GM23338 (cell line): ENCODE measurements at regions not wholly inside any gene's neighbourhood (a gene's known extent, or its start where the extent isn't known, plus 50 kb on each side); places are given as distances from the start of the nearest gene placed in this dataset.
A peak's percentile ranks its signal among the peaks of the same experiment; 100 is the strongest.

Source experiments
- ATAC-seq: fragments of 200-7000 bp; cut with Tn5 transposase; 3 replicates; pipeline ENCODE4 v1.9.1; 2020
- DNase-seq: peaks from one replicate; pipeline ENCODE4 v3.0.0-alpha.2; 2015; ENCODE audit warnings: low spot score
- H2AFZ ChIP-seq: fragments of 200-600 bp; sonication (generic); 2 replicates; pipeline ENCODE4 v1.8.0; 2016; ENCODE audit warnings: antibody characterized with exemption, mild to moderate bottlenecking, moderate library complexity
- H3F3A ChIP-seq: fragments of 200-600 bp; sonication (generic); replicated peaks from 2 replicates; pipeline ENCODE4 v1.8.0; 2017; ENCODE audit warnings: antibody characterized with exemption, mixed run types, low read depth
- H3K27ac ChIP-seq: fragments of 200-600 bp; sonication (generic); 2 replicates; pipeline ENCODE4 v1.6.1; 2016; ENCODE audit warnings: low read depth
- H3K27me3 ChIP-seq: fragments of 200-600 bp; sonication (generic); 2 replicates; pipeline ENCODE4 v1.8.0; 2016; ENCODE audit warnings: mild to moderate bottlenecking, mixed run types, moderate library complexity; ENCODE audit not compliant: insufficient read depth
- H3K36me3 ChIP-seq: fragments of 200-600 bp; sonication (generic); 2 replicates; pipeline ENCODE4 v1.8.0; 2016; ENCODE audit warnings: mild to moderate bottlenecking; ENCODE audit not compliant: insufficient read depth
- H3K4me1 ChIP-seq: fragments of 200-600 bp; sonication (generic); 2 replicates; pipeline ENCODE4 v1.8.0; 2016; ENCODE audit warnings: mild to moderate bottlenecking, moderate library complexity; ENCODE audit not compliant: insufficient read depth
- H3K4me2 ChIP-seq: fragments of 200-600 bp; sonication (generic); 2 replicates; pipeline ENCODE4 v1.7.1; 2017; ENCODE audit warnings: mixed run types
- H3K4me3 ChIP-seq: fragments of 200-600 bp; sonication (generic); 2 replicates; pipeline ENCODE4 v1.6.1; 2016; ENCODE audit warnings: mixed run types
- H3K79me2 ChIP-seq: fragments of 200-600 bp; sonication (generic); replicated peaks from 2 replicates; pipeline ENCODE4 v1.8.0; 2017; ENCODE audit warnings: mild to moderate bottlenecking; ENCODE audit not compliant: insufficient read depth
- H3K9me2 ChIP-seq: fragments of 200-600 bp; sonication (generic); 2 replicates; pipeline ENCODE4 v1.8.0; 2017; ENCODE audit not compliant: insufficient read depth
- H4K20me1 ChIP-seq: fragments of 200-600 bp; sonication (generic); replicated peaks from 2 replicates; pipeline ENCODE4 v1.8.0; 2017; ENCODE audit warnings: mild to moderate bottlenecking; ENCODE audit not compliant: insufficient read depth
- H3K27ac Mint-ChIP-seq: 2 replicates; pipeline ENCODE4 v1.8.0; 2020; ENCODE audit warnings: inconsistent platforms, mild to moderate bottlenecking, moderate library complexity, mixed read lengths
- H3K27me3 Mint-ChIP-seq: 3 replicates; pipeline ENCODE4 v1.8.0; 2022; ENCODE audit warnings: low read depth, mild to moderate bottlenecking, moderate library complexity, mixed read lengths, inconsistent platforms; ENCODE audit not compliant: insufficient read depth, poor library complexity
- H3K36me3 Mint-ChIP-seq: 3 replicates; pipeline ENCODE4 v1.8.0; 2021; ENCODE audit warnings: low read depth, mild to moderate bottlenecking, inconsistent platforms, moderate library complexity, mixed read lengths
- H3K4me1 Mint-ChIP-seq: 3 replicates; pipeline ENCODE4 v1.8.0; 2020; ENCODE audit warnings: mild to moderate bottlenecking, inconsistent platforms, mixed read lengths
- H3K4me3 Mint-ChIP-seq: 3 replicates; pipeline ENCODE4 v1.8.0; 2021; ENCODE audit warnings: moderate library complexity, mild to moderate bottlenecking, inconsistent platforms, mixed read lengths
- H3K9me3 Mint-ChIP-seq: 3 replicates; pipeline ENCODE4 v1.8.0; 2020; ENCODE audit warnings: moderate library complexity, mild to moderate bottlenecking, inconsistent platforms, mixed read lengths
- CREB1 ChIP-seq: fragments of 250-450 bp; sonication (Bioruptor Pico); IDR thresholded peaks from 2 replicates; pipeline ENCODE4 v1.5.0; 2020; ENCODE audit warnings: low read depth, mild to moderate bottlenecking, moderate library complexity
- EZH2 ChIP-seq: fragments of 200-600 bp; sonication (generic); IDR thresholded peaks from one replicate; pipeline ENCODE4 v1.8.0; 2017; ENCODE audit warnings: antibody characterized with exemption, mild to moderate bottlenecking, low read depth; ENCODE audit not compliant: unreplicated experiment
- EZH2phosphoT487 ChIP-seq: fragments of 200-600 bp; sonication (generic); IDR thresholded peaks from one replicate; pipeline ENCODE4 v1.8.1; 2018; ENCODE audit warnings: antibody characterized with exemption; ENCODE audit not compliant: unreplicated experiment
- JUNB ChIP-seq: IDR thresholded peaks from one replicate; pipeline ENCODE4 v1.6.1; 2016; ENCODE audit warnings: antibody characterized with exemption; ENCODE audit not compliant: unreplicated experiment
- NANOG ChIP-seq: IDR thresholded peaks from 2 replicates; pipeline ENCODE4 v1.6.1; 2016; ENCODE audit warnings: antibody characterized with exemption, borderline replicate concordance
- POLR2AphosphoS5 ChIP-seq: IDR thresholded peaks from 2 replicates; pipeline ENCODE4 v1.6.1; 2016; ENCODE audit warnings: antibody characterized with exemption, low read depth
- REST ChIP-seq: IDR thresholded peaks from one replicate; pipeline ENCODE4 v1.6.1; 2018; ENCODE audit warnings: antibody characterized with exemption; ENCODE audit not compliant: unreplicated experiment
- STAT1 ChIP-seq: IDR thresholded peaks from one replicate; pipeline ENCODE4 v1.6.1; 2016; ENCODE audit warnings: antibody characterized with exemption; ENCODE audit not compliant: unreplicated experiment
- ZNF114 ChIP-seq: fragments of 250-450 bp; sonication (Bioruptor Pico); IDR thresholded peaks from 2 replicates; pipeline ENCODE4 v1.5.0; 2020; ENCODE audit warnings: mild to moderate bottlenecking, moderate library complexity
- ZNF331 ChIP-seq: fragments of 250-450 bp; sonication (Bioruptor Pico); IDR thresholded peaks from 2 replicates; pipeline ENCODE4 v1.5.0; 2020; ENCODE audit warnings: low read depth, mild to moderate bottlenecking, moderate library complexity
- TF ChIP-seq, protein P1 (sequence below), 2 experiments: fragments of 200-600 bp in 1 of 2; sonication (generic) in 1 of 2; conservative IDR thresholded peaks; 2 replicates each; pipeline versions ENCODE4 v1.5.1 to v1.6.1; 2016 to 2017; ENCODE audit warnings: antibody characterized with exemption in 2 of 2, low read depth in 2 of 2, mild to moderate bottlenecking in 2 of 2, moderate library complexity in 1 of 2
- TF ChIP-seq, protein P2 (sequence below): IDR thresholded peaks from 2 replicates; pipeline ENCODE4 v1.6.1; 2016; ENCODE audit warnings: antibody characterized with exemption
- TF ChIP-seq, protein P3 (sequence below): fragments of 250-450 bp; sonication (Bioruptor Pico); IDR thresholded peaks from 2 replicates; pipeline ENCODE4 v1.5.0; 2020; ENCODE audit warnings: mild to moderate bottlenecking, moderate library complexity

DNA sequence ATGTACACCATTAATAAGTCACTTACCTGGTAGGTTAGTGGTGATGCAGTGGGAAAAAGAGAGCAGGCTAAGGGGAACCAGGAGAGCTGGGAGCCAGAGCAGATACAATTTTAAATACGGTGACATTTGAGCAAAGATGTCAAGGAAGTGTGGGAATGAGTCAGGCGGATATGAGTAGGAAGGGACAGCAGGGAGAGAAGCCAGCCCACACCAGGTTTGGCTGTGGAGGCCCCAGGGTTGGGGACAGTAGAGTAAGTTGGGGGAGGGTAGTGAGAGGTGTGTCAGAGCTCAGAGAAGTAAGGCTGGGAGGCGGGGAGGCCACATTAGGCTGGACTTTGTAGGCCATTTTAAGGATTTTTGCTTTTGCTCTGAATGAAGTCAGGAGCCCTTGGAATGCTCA is 482.0 kb downstream of the DISC1 start:
- Histone ChIP-seq H3K4me1 (peaks cover 50% of the 10 kb centered on the region), H3K36me3 (no peaks in the 10 kb centered on the region), H3F3A (0 out of 2 replicates have a peak, but pooled peaks cover 6% of the 10 kb centered on the region), H2AFZ (0 out of 2 replicates have a peak overlapping the region, but pooled peaks have one; percentile 60), H3K79me2 (no peaks in the 10 kb centered on the region), H4K20me1 (no peaks in the 10 kb centered on the region), H3K27me3 (no peaks in the 10 kb centered on the region), H3K4me2 (peak overlapping the region; percentile 0), H3K9me2 (peaks cover 8% of the 10 kb centered on the region; the same call in 1 of the 2 replicates), H3K27ac (no peak overlapping the region), H3K4me3 (no peak overlapping the region)
- ATAC-seq (no peak), DNase-seq (no peak)
- Mint-ChIP-seq H3K27me3 (no peaks in the 10 kb centered on the region), H3K4me3 (peak overlapping the region; percentile 16; the same call in 2 of the 3 replicates), H3K36me3 (no peaks in the 10 kb centered on the region; the same call in 2 of the 3 replicates), H3K4me1 (peaks cover 56% of the 10 kb centered on the region), H3K27ac (no peak overlapping the region; the same call in 1 of the 2 replicates), H3K9me3 (no peaks in the 10 kb centered on the region)
- TF ChIP-seq JUNB (no peak), STAT1 (no peak), REST (no peak), EZH2 (no peak), CREB1 (no peak), NANOG (no peak), ZNF331 (CRISPR knock-in tag) (no peak), POLR2AphosphoS5 (no peak), ZNF114 (CRISPR knock-in tag) (no peak), EZH2phosphoT487 (no peak)
- TF ChIP-seq, protein P1, sequence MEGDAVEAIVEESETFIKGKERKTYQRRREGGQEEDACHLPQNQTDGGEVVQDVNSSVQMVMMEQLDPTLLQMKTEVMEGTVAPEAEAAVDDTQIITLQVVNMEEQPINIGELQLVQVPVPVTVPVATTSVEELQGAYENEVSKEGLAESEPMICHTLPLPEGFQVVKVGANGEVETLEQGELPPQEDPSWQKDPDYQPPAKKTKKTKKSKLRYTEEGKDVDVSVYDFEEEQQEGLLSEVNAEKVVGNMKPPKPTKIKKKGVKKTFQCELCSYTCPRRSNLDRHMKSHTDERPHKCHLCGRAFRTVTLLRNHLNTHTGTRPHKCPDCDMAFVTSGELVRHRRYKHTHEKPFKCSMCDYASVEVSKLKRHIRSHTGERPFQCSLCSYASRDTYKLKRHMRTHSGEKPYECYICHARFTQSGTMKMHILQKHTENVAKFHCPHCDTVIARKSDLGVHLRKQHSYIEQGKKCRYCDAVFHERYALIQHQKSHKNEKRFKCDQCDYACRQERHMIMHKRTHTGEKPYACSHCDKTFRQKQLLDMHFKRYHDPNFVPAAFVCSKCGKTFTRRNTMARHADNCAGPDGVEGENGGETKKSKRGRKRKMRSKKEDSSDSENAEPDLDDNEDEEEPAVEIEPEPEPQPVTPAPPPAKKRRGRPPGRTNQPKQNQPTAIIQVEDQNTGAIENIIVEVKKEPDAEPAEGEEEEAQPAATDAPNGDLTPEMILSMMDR (conservative IDR thresholded peaks at IDR 0.05; ENCODE audit: low read depth in 2 of 2): no peak
- TF ChIP-seq, protein P2, sequence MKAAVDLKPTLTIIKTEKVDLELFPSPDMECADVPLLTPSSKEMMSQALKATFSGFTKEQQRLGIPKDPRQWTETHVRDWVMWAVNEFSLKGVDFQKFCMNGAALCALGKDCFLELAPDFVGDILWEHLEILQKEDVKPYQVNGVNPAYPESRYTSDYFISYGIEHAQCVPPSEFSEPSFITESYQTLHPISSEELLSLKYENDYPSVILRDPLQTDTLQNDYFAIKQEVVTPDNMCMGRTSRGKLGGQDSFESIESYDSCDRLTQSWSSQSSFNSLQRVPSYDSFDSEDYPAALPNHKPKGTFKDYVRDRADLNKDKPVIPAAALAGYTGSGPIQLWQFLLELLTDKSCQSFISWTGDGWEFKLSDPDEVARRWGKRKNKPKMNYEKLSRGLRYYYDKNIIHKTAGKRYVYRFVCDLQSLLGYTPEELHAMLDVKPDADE: no peak
- TF ChIP-seq, protein P3, sequence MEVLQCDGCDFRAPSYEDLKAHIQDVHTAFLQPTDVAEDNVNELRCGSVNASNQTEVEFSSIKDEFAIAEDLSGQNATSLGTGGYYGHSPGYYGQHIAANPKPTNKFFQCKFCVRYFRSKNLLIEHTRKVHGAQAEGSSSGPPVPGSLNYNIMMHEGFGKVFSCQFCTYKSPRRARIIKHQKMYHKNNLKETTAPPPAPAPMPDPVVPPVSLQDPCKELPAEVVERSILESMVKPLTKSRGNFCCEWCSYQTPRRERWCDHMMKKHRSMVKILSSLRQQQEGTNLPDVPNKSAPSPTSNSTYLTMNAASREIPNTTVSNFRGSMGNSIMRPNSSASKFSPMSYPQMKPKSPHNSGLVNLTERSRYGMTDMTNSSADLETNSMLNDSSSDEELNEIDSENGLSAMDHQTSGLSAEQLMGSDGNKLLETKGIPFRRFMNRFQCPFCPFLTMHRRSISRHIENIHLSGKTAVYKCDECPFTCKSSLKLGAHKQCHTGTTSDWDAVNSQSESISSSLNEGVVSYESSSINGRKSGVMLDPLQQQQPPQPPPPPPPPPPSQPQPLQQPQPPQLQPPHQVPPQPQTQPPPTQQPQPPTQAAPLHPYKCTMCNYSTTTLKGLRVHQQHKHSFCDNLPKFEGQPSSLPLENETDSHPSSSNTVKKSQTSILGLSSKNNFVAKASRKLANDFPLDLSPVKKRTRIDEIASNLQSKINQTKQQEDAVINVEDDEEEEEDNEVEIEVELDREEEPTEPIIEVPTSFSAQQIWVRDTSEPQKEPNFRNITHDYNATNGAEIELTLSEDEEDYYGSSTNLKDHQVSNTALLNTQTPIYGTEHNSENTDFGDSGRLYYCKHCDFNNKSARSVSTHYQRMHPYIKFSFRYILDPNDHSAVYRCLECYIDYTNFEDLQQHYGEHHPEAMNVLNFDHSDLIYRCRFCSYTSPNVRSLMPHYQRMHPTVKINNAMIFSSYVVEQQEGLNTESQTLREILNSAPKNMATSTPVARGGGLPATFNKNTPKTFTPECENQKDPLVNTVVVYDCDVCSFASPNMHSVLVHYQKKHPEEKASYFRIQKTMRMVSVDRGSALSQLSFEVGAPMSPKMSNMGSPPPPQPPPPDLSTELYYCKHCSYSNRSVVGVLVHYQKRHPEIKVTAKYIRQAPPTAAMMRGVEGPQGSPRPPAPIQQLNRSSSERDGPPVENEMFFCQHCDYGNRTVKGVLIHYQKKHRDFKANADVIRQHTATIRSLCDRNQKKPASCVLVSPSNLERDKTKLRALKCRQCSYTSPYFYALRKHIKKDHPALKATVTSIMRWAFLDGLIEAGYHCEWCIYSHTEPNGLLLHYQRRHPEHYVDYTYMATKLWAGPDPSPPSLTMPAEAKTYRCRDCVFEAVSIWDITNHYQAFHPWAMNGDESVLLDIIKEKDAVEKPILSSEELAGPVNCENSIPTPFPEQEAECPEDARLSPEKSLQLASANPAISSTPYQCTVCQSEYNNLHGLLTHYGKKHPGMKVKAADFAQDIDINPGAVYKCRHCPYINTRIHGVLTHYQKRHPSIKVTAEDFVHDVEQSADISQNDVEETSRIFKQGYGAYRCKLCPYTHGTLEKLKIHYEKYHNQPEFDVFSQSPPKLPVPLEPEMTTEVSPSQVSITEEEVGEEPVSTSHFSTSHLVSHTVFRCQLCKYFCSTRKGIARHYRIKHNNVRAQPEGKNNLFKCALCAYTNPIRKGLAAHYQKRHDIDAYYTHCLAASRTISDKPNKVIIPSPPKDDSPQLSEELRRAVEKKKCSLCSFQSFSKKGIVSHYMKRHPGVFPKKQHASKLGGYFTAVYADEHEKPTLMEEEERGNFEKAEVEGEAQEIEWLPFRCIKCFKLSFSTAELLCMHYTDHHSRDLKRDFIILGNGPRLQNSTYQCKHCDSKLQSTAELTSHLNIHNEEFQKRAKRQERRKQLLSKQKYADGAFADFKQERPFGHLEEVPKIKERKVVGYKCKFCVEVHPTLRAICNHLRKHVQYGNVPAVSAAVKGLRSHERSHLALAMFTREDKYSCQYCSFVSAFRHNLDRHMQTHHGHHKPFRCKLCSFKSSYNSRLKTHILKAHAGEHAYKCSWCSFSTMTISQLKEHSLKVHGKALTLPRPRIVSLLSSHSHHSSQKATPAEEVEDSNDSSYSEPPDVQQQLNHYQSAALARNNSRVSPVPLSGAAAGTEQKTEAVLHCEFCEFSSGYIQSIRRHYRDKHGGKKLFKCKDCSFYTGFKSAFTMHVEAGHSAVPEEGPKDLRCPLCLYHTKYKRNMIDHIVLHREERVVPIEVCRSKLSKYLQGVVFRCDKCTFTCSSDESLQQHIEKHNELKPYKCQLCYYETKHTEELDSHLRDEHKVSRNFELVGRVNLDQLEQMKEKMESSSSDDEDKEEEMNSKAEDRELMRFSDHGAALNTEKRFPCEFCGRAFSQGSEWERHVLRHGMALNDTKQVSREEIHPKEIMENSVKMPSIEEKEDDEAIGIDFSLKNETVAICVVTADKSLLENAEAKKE (CRISPR knock-in tag): no peak
